DND-41 (cell line): ENCODE measurements at regions not wholly inside any gene's neighbourhood (a gene's known extent, or its start where the extent isn't known, plus 50 kb on each side); places are given as distances from the start of the nearest gene placed in this dataset.

Source experiments
- ATAC-seq: fragments of 200-7000 bp; cut with Tn5 transposase; 3 replicates; pipeline ENCODE4 v1.9.1; 2021; ENCODE audit warnings: low read depth; ENCODE audit not compliant: insufficient read depth
- DNase-seq: peaks from one replicate; pipeline ENCODE4 v3.0.0-alpha.2; 2020
- H2AFZ ChIP-seq: 2 replicates; pipeline ENCODE4 v1.6.0; 2012; ENCODE audit warnings: low read depth, low read length
- H3K27ac ChIP-seq: 2 replicates; pipeline ENCODE4 v1.5.1; 2012; ENCODE audit warnings: low read length, inconsistent platforms
- H3K27me3 ChIP-seq: fragments of 200-600 bp; sonication (generic); 2 replicates; pipeline ENCODE4 v1.6.0; 2012; ENCODE audit warnings: low read length, mild to moderate bottlenecking, inconsistent platforms; ENCODE audit not compliant: insufficient read depth, poor library complexity
- H3K36me3 ChIP-seq: 2 replicates; pipeline ENCODE4 v1.5.1; 2012; ENCODE audit warnings: low read length, inconsistent platforms; ENCODE audit not compliant: insufficient read depth
- H3K4me1 ChIP-seq: 2 replicates; pipeline ENCODE4 v1.5.1; 2012; ENCODE audit warnings: mild to moderate bottlenecking, low read length; ENCODE audit not compliant: insufficient read depth
- H3K4me2 ChIP-seq: 2 replicates; pipeline ENCODE4 v1.6.0; 2012; ENCODE audit warnings: mild to moderate bottlenecking, moderate library complexity, low read length, inconsistent platforms; ENCODE audit not compliant: insufficient read depth
- H3K4me3 ChIP-seq, 2 experiments: fragments of 200-600 bp in 1 of 2; shearing (Covaris generic) in 1 of 2; 2 replicates each; pipeline ENCODE4 v1.5.1; 2012 to 2016; ENCODE audit warnings: inconsistent platforms in 2 of 2, low read length in 2 of 2, mild to moderate bottlenecking in 2 of 2, low read depth in 1 of 2, moderate library complexity in 1 of 2
- H3K79me2 ChIP-seq: 2 replicates; pipeline ENCODE4 v1.6.0; 2012; ENCODE audit warnings: low read length, inconsistent platforms; ENCODE audit not compliant: insufficient read depth
- H3K9ac ChIP-seq: 2 replicates; pipeline ENCODE4 v1.6.0; 2012; ENCODE audit warnings: low read depth, mild to moderate bottlenecking, inconsistent platforms, low read length, moderate library complexity
- H3K9me3 ChIP-seq: 2 replicates; pipeline ENCODE4 v1.5.1; 2012; ENCODE audit warnings: low read length, moderate library complexity, mild to moderate bottlenecking, inconsistent platforms; ENCODE audit not compliant: insufficient read depth, severe bottlenecking
- H4K20me1 ChIP-seq: 2 replicates; pipeline ENCODE4 v1.6.0; 2012; ENCODE audit warnings: low read length; ENCODE audit not compliant: insufficient read depth
- EZH2 ChIP-seq: IDR thresholded peaks from 3 replicates; pipeline ENCODE4 v1.6.1; 2012; ENCODE audit warnings: borderline replicate concordance, low read depth, mild to moderate bottlenecking, moderate library complexity, low read length, inconsistent platforms; ENCODE audit not compliant: severe bottlenecking
- TF ChIP-seq, protein P1 (sequence below): IDR thresholded peaks from 2 replicates; pipeline ENCODE4 v1.5.1; 2012; ENCODE audit warnings: borderline replicate concordance, low read length, moderate library complexity, mild to moderate bottlenecking; ENCODE audit not compliant: poor library complexity, severe bottlenecking; ENCODE audit errors: extremely low read depth

DNA sequence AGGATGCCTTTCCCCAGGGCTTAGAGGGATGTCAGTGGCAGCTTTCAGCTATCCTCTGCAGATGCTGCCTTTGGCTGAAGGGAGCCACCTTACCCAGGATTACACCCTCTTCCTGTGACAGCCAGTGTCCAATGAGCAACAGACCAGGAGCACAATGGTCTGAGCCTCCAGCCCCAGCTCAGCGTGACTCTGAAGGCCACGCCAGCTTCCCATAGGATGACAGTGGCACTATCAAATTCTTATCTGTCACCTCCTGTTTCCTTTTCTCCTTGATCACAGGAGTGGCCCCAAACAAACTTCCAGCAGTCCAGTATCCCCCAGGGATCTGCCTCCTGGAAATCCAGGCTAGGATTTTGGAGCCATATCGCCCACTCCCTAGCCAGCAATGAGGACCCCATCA, 226.9 kb downstream of the SETD4 start:
- Histone ChIP-seq H2AFZ (no peak overlapping the region), H3K79me2 (no peaks in the 10 kb centered on the region), H3K4me1 (peaks cover 59% of the 10 kb centered on the region), H3K9ac (no peak overlapping the region), H3K9me3 (no peaks in the 10 kb centered on the region), H3K36me3 (no peaks in the 10 kb centered on the region), H3K4me2 (no peak overlapping the region), H3K27ac (peak overlapping the region; percentile 67), H3K27me3 (no peaks in the 10 kb centered on the region), H3K4me3 (no peak overlapping the region), H4K20me1 (no peaks in the 10 kb centered on the region)
- DNase-seq (no peak), ATAC-seq (no peak)
- TF ChIP-seq EZH2, result no peak
- TF ChIP-seq, protein P1, sequence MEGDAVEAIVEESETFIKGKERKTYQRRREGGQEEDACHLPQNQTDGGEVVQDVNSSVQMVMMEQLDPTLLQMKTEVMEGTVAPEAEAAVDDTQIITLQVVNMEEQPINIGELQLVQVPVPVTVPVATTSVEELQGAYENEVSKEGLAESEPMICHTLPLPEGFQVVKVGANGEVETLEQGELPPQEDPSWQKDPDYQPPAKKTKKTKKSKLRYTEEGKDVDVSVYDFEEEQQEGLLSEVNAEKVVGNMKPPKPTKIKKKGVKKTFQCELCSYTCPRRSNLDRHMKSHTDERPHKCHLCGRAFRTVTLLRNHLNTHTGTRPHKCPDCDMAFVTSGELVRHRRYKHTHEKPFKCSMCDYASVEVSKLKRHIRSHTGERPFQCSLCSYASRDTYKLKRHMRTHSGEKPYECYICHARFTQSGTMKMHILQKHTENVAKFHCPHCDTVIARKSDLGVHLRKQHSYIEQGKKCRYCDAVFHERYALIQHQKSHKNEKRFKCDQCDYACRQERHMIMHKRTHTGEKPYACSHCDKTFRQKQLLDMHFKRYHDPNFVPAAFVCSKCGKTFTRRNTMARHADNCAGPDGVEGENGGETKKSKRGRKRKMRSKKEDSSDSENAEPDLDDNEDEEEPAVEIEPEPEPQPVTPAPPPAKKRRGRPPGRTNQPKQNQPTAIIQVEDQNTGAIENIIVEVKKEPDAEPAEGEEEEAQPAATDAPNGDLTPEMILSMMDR, result no peak

- Histone ChIP-seq H3K4me3 (no peak overlapping the region), H3K9ac (no peak overlapping the region), H3K27me3 (no peaks in the 10 kb centered on the region), H3K27ac (no peak overlapping the region), H3K9me3 (no peaks in the 10 kb centered on the region), H3K79me2 (no peaks in the 10 kb centered on the region), H3K36me3 (no peaks in the 10 kb centered on the region), H2AFZ (no peak overlapping the region), H4K20me1 (no peaks in the 10 kb centered on the region), H3K4me1 (peaks cover 46% of the 10 kb centered on the region), H3K4me2 (no peak overlapping the region)
- ATAC-seq (peak; percentile 64), DNase-seq (peak; percentile 51)
- TF ChIP-seq, protein P1, result no peak
- TF ChIP-seq EZH2, result no peak
Observed at GRCh38 chr21:35831230-35831629, 229.1 kb downstream of the SETD4 start.

DNA sequence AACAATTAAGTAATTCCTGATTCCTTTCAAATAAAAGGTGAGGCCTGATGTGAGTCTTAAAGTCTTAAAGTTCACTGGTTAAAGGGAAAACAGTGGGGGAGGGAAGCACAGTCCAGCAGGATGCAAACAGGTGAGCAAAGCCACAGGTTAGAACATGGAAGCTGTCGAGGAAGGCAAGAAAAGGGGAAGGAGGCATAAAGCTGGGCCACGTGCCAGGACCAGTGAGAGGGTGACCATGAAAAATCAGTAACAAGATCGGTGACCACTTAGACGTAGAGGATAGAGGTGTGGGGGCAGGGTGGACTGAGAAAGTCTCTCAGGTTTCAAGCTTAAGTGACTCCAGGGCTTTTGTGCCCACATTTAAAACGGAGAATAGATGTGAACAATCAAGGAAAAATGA, 231.3 kb downstream of the SETD4 start:
- H3K27ac ChIP-seq, result no peak overlapping the region
- H4K20me1 ChIP-seq, result no peaks in the 10 kb centered on the region
- no peaks in the 10 kb centered on the region for H3K79me2 ChIP-seq
- no peaks in the 10 kb centered on the region for H3K36me3 ChIP-seq
- no peak overlapping the region for H3K9ac ChIP-seq
- no peaks in the 10 kb centered on the region for H3K27me3 ChIP-seq
- H3K4me3 ChIP-seq, result no peak overlapping the region
- H3K4me1 ChIP-seq, result peaks cover 39% of the 10 kb centered on the region
- ATAC-seq (no peak), DNase-seq (no peak)
- no peaks in the 10 kb centered on the region for H3K9me3 ChIP-seq
- no peak for TF ChIP-seq EZH2
- TF ChIP-seq, protein P1, result no peak
- peak overlapping the region; percentile 42 for H3K4me2 ChIP-seq
- no peak overlapping the region for H2AFZ ChIP-seq

GRCh38 chr21:35828161-35828560, 232.2 kb downstream of the SETD4 start:
- H3K9ac ChIP-seq, result no peak overlapping the region

More at GRCh38 chr21:35828161-35828560, 232.2 kb downstream of the SETD4 start:
- Histone ChIP-seq H2AFZ (no peak overlapping the region), H3K79me2 (no peaks in the 10 kb centered on the region), H3K36me3 (no peaks in the 10 kb centered on the region), H3K4me2 (no peak overlapping the region), H3K4me3 (no peak overlapping the region), H3K4me1 (peaks cover 30% of the 10 kb centered on the region), H3K27me3 (no peaks in the 10 kb centered on the region), H3K9me3 (no peaks in the 10 kb centered on the region), H4K20me1 (no peaks in the 10 kb centered on the region), H3K27ac (no peak overlapping the region)
- TF ChIP-seq, protein P1, result no peak
- no peak for TF ChIP-seq EZH2
- no peak for DNase-seq
- ATAC-seq, result no peak
